Adrenal gland (tissue), 5 donors: ENCODE measurements at regions not wholly inside any gene's neighbourhood (a gene's known extent, or its start where the extent isn't known, plus 50 kb on each side); places are given as distances from the start of the nearest gene placed in this dataset.

Source experiments
- POLR2A ChIP-seq, 2 donors: fragments of 450-650 bp; IDR thresholded peaks; one replicate each; pipeline ENCODE4 v1.6.1; 2017; ENCODE audit warnings: antibody characterized with exemption in 2 of 2, mild to moderate bottlenecking in 2 of 2, moderate library complexity in 1 of 2
- TF ChIP-seq, protein P1 (sequence below), 6 experiments: fragments of 450-650 bp in 4 of 6; fragments of 200-600 bp in 2 of 6; sonication (generic) in 1 of 6; IDR thresholded peaks; 1 replicate in 5 of 6; 2 replicates in 1 of 6; pipeline versions ENCODE4 v1.5.1 to v1.8.0; 2016 to 2021; ENCODE audit warnings: antibody characterized with exemption in 6 of 6, mild to moderate bottlenecking in 2 of 6, moderate library complexity in 1 of 6
- donor health status: DM: no; HTN: no; CAD: no.

DNA sequence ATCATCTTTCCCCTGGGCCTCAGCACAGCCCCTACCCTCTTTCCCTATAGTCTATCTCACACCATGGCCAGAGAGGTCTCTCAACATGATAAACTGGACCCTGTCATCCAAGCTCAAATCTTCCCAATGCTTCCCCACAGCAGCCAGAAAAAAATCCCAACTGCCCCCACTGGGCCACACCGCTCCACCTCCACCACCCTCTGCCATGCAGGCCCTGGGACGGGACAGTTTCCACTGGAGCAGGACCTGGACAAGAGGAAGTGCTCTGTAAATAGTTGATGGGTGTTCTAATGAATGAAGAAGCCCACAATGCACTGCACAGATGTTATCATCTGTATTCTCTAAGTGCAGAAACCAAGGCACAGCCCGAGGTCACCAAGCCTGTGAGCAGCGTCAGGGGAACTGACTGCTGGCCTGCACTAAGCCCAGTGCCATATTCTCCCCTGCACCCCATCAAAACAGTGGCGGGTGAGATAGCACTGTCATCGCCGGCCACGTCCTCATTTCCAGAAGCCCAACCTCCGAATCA lies 161.1 kb downstream of the NUP210 start:
- TF ChIP-seq, protein P1, sequence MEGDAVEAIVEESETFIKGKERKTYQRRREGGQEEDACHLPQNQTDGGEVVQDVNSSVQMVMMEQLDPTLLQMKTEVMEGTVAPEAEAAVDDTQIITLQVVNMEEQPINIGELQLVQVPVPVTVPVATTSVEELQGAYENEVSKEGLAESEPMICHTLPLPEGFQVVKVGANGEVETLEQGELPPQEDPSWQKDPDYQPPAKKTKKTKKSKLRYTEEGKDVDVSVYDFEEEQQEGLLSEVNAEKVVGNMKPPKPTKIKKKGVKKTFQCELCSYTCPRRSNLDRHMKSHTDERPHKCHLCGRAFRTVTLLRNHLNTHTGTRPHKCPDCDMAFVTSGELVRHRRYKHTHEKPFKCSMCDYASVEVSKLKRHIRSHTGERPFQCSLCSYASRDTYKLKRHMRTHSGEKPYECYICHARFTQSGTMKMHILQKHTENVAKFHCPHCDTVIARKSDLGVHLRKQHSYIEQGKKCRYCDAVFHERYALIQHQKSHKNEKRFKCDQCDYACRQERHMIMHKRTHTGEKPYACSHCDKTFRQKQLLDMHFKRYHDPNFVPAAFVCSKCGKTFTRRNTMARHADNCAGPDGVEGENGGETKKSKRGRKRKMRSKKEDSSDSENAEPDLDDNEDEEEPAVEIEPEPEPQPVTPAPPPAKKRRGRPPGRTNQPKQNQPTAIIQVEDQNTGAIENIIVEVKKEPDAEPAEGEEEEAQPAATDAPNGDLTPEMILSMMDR (IDR thresholded peaks at IDR 0.05), result no peak
- TF ChIP-seq POLR2A (IDR thresholded peaks at IDR 0.05), result no peak
